NCI-H1048 (cell line): ENCODE measurements at regions not wholly inside any gene's neighbourhood (a gene's known extent, or its start where the extent isn't known, plus 50 kb on each side); places are given as distances from the start of the nearest gene placed in this dataset.
A peak's percentile ranks its signal among the peaks of the same experiment; 100 is the strongest.
"Not testable (repeated sequence)": the region's sequence is repeated elsewhere in the genome, so short reads cannot be mapped to it uniquely, and the experiment has no call there.

Source experiments
- DNase-seq: peaks from one replicate; lab custom pipeline; 2025; lab: John Stamatoyannopoulos, UW

- no peak for DNase-seq
Measured at GRCh38 chr10:36764823-36765222, 360.6 kb upstream of the ANKRD30A start.

GRCh38 chr10:36761121-36761520, 364.3 kb upstream of the ANKRD30A start:
- DNase-seq = no peak

- DNase-seq = no peak
Measured at GRCh38 chr10:36759141-36759805, 366.1 kb upstream of the ANKRD30A start.

- no peak for DNase-seq
Measured at GRCh38 chr10:36748128-36748871, 377.1 kb upstream of the ANKRD30A start.

- DNase-seq = no peak
Measured at GRCh38 chr10:36739884-36740445, 385.4 kb upstream of the ANKRD30A start.

GRCh38 chr10:36738738-36739431, 386.5 kb upstream of the ANKRD30A start:
- DNase-seq = no peak

- DNase-seq = no peak
Measured at GRCh38 chr10:36736311-36736710, 389.1 kb upstream of the ANKRD30A start.

GRCh38 chr10:36734590-36734989, 390.8 kb upstream of the ANKRD30A start:
- DNase-seq = not testable (repeated sequence)

- no peak for DNase-seq
Measured at GRCh38 chr10:36730316-36730715, 395.1 kb upstream of the ANKRD30A start.

GRCh38 chr10:36728626-36729025, 396.8 kb upstream of the ANKRD30A start:
- no peak for DNase-seq

- DNase-seq = peak; percentile 77
Measured at GRCh38 chr10:36725581-36726520, 399.5 kb upstream of the ANKRD30A start.

GRCh38 chr10:36722777-36723176, 402.6 kb upstream of the ANKRD30A start:
- no peak for DNase-seq

- no peak for DNase-seq
Measured at GRCh38 chr10:36721871-36722270, 403.5 kb upstream of the ANKRD30A start.

- no peak for DNase-seq
Measured at GRCh38 chr10:36720895-36721294, 404.5 kb upstream of the ANKRD30A start.

GRCh38 chr10:36717118-36717517, 408.3 kb upstream of the ANKRD30A start:
- DNase-seq = no peak

- DNase-seq = no peak
Measured at GRCh38 chr10:36716291-36716690, 409.1 kb upstream of the ANKRD30A start.

GRCh38 chr10:36712695-36713094, 412.7 kb upstream of the ANKRD30A start:
- DNase-seq = no peak

- DNase-seq = no peak
Measured at GRCh38 chr10:36711361-36711760, 414.0 kb upstream of the ANKRD30A start.

GRCh38 chr10:36704124-36704523, 421.3 kb upstream of the ANKRD30A start:
- no peak for DNase-seq

- no peak for DNase-seq
Measured at GRCh38 chr10:36703179-36703578, 422.2 kb upstream of the ANKRD30A start.

GRCh38 chr10:36700123-36700522, 425.3 kb upstream of the ANKRD30A start:
- no peak for DNase-seq

GRCh38 chr10:36692759-36693158, 432.6 kb upstream of the ANKRD30A start:
- DNase-seq = no peak
